ENCODE measurements at regions not wholly inside any gene's neighbourhood (a gene's known extent, or its start where the extent isn't known, plus 50 kb on each side); places are given as distances from the start of the nearest gene placed in this dataset.
A peak's percentile ranks its signal among the peaks of the same experiment; 100 is the strongest.

- H3K9me3 ChIP-seq (replicated peaks; ENCODE audit: control insufficient read depth, insufficient read depth, low read depth, low read length), result no peaks in the 10 kb centered on the region
- H3K9ac ChIP-seq (ENCODE audit: insufficient read depth in 1 of 2, low read depth in 2 of 2, low read length in 2 of 2), result no peak overlapping the region; a peak in 1 of 4 replicates
- no peaks in the 10 kb centered on the region for H4K20me1 ChIP-seq (replicated peaks; ENCODE audit: control insufficient read depth, insufficient read depth, low read length)
- H3K79me2 ChIP-seq (ENCODE audit: control insufficient read depth, insufficient read depth, low read length), result no peaks in the 10 kb centered on the region
- peak overlapping the region; percentile 32; the same call in 1 of the 2 replicates for H3K4me2 ChIP-seq (ENCODE audit: insufficient read depth, low read length)
- POLR2A ChIA-PET, result no interaction called here
- ATAC-seq, result no peak
- TF ChIP-seq ZNF77 (CRISPR knock-in tag; IDR thresholded peaks at IDR 0.05), result no peak
- TF ChIP-seq ZNF583 (CRISPR knock-in tag; IDR thresholded peaks at IDR 0.05), result no peak
- TF ChIP-seq POLR3A (IDR thresholded peaks at IDR 0.05; ENCODE audit: borderline replicate concordance, extremely low read depth, insufficient read depth, insufficient read length), result no peak
- no peak for TF ChIP-seq ZNF24 (IDR thresholded peaks at IDR 0.05)
- no peak for TF ChIP-seq POLR2B (IDR thresholded peaks at IDR 0.05; ENCODE audit: low read depth, partially characterized antibody)
- TF ChIP-seq CEBPZ (IDR thresholded peaks at IDR 0.05; ENCODE audit: borderline replicate concordance, low read depth, low read length), result no peak
- TF ChIP-seq DACH1 (IDR thresholded peaks at IDR 0.05; ENCODE audit: partially characterized antibody), result no peak
- no peak for TF ChIP-seq PRPF4 (IDR thresholded peaks at IDR 0.05; ENCODE audit: insufficient read depth, low read depth, low read length, poor library complexity, severe bottlenecking)
- no peak for TF ChIP-seq SIN3B (IDR thresholded peaks at IDR 0.05; ENCODE audit: low read depth)
- no peak for TF ChIP-seq ZNF175 (CRISPR knock-in tag; IDR thresholded peaks at IDR 0.05; ENCODE audit: low read depth)
- no peak for TF ChIP-seq PRDM10 (IDR thresholded peaks at IDR 0.05; ENCODE audit: partially characterized antibody)
- no peak for TF ChIP-seq ATF7 (IDR thresholded peaks at IDR 0.05)
- TF ChIP-seq PRMT5 (CRISPR knock-in tag; IDR thresholded peaks at IDR 0.05), result no peak
- no peak for TF ChIP-seq XRCC5 (IDR thresholded peaks at IDR 0.05; ENCODE audit: low read depth, low read length)
- TF ChIP-seq USF2 (CRISPR knock-in tag; IDR thresholded peaks at IDR 0.05), result no peak
- TF ChIP-seq SMARCE1 (IDR thresholded peaks at IDR 0.05), result no peak
- no peak for TF ChIP-seq ELF2 (CRISPR knock-in tag; IDR thresholded peaks at IDR 0.05)
- TF ChIP-seq ZNF780A (CRISPR knock-in tag; IDR thresholded peaks at IDR 0.05), result no peak
- TF ChIP-seq SMAD2 (IDR thresholded peaks at IDR 0.05; ENCODE audit: low read depth, low read length), result no peak
- DNase-seq (ENCODE audit: extremely low read depth in 1 of 4, low spot score in 3 of 4), result peak in 1 of 4 experiments; percentile 2
- H3K4me1 ChIP-seq (replicated peaks in 1 of 2; ENCODE audit: control insufficient read depth in 2 of 2, insufficient read depth in 2 of 2, low read length in 2 of 2), result no peaks in the 10 kb centered on the region
- in situ Hi-C loops (cut with MboI), result no loop called here
- intact Hi-C loops (cut with micrococcal nuclease), result no loop called here
- no peak for FAIRE-seq
- no peak overlapping the region for H3K27ac ChIP-seq (ENCODE audit: extremely low read depth, low read depth, low read length)
- CTCF ChIA-PET (ENCODE audit: low intra/inter-chr PET ratio), result no interaction called here
- BruUV-seq (replicated peaks), result no TSS peak
- no peak overlapping the region for H3K4me3 ChIP-seq
- 1% methylated on average over 7 of the region's 7 CpGs for WGBS (ENCODE audit: insufficient coverage, low coverage, missing lambda C conversion rate)
- no peaks in the 10 kb centered on the region for H3K9me1 ChIP-seq (ENCODE audit: control insufficient read depth, insufficient read depth, low read length)
- no peaks in the 10 kb centered on the region for H3K36me3 ChIP-seq (ENCODE audit: control insufficient read depth, insufficient read depth, low read length)
- H2AFZ ChIP-seq (ENCODE audit: low read depth, low read length), result peak overlapping the region; percentile 68; the same call in 1 of the 2 replicates
- no peaks in the 10 kb centered on the region for H3K27me3 ChIP-seq (ENCODE audit: control insufficient read depth in 2 of 2, insufficient read depth in 2 of 2, low read length in 2 of 2)
These were observed 539.8 kb upstream of the PCDH9 start for GRCh38 chr13:67769987-67770341.

Data from K562 (cell line).